ENCODE measurements at regions not wholly inside any gene's neighbourhood (a gene's known extent, or its start where the extent isn't known, plus 50 kb on each side); places are given as distances from the start of the nearest gene placed in this dataset.
A peak's percentile ranks its signal among the peaks of the same experiment; 100 is the strongest.
"Not testable (repeated sequence)": the region's sequence is repeated elsewhere in the genome, so short reads cannot be mapped to it uniquely, and the experiment has no call there.

DNA sequence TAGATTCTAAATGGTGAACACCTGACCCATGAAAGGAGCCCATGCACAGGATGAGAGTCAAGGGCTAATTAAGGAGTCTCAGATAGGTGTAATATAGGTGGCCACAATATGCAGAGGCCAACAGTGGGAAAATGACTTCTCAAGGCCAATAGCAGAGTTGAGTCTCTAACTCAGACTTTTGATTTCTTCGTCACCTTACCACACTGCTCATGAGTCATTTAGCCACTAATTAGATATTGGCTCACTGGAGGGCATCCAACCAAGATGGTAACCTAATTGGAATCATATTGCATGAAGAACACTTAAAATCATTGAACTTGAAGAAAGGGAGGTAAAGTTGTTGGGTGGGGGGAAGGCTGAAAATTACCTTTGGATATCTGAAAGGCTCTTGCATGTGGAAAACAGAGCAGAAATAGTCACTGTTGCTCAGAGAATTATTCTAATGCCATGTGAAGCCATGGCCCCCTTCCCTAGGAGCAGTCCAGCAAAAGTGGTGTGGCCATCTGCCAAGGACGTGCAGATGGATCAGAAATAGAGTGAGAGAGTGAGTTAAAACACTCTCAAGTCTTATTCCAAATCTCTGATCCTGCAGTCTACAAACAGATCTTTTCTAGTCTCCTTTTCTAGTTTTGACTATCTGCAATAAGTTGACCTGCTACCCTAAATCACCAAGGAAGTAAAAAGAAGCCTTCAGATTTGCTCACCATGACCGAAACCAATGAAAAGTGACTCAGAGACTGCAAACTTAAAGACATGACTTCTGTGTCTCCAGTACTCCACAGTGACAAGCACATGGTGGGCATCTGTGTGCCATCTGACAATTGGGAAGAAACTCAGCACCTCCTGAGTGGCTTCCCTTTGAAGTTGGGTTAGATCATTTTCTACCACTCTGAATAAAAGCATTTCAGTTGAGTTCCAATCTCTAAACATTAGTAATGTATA lies 93.9 kb upstream of the C1QTNF7 start:
- no peak overlapping the region for H2AFZ ChIP-seq (ENCODE audit: insufficient read depth, low read depth, low read length, poor library complexity, severe bottlenecking)
- Mint-ChIP-seq H3K36me3 (no peaks in the 10 kb centered on the region), H3K9me3 (peaks cover 0 to 7% (median 3%) of the 10 kb centered on the region in 7 donors), H3K27me3 (ENCODE audit: low read depth in 3 of 3) (peaks cover 0 to 3% (median 0%) of the 10 kb centered on the region in 3 donors), H3K4me1 (peaks cover 8% of the 10 kb centered on the region), H3K27ac (peak overlapping the region in 1 of 7 donors; percentile 23), H3K4me3 (no peak overlapping the region)
- no peak overlapping the region for H3K4me2 ChIP-seq (replicated peaks; ENCODE audit: extremely low read depth, low read length, poor library complexity, severe bottlenecking)
- no peak overlapping the region for H3K27ac ChIP-seq (ENCODE audit: low read depth in 1 of 2, low read length in 2 of 2)
- H3K4me1 ChIP-seq (ENCODE audit: control insufficient read depth in 1 of 2, insufficient read depth in 2 of 2, low read length in 2 of 2) = no peaks in the 10 kb centered on the region
- H3K9ac ChIP-seq (ENCODE audit: insufficient read depth, low read length, poor library complexity, severe bottlenecking) = no peak overlapping the region
- TF ChIP-seq CTCF (IDR thresholded peaks at IDR 0.05) = no peak
- no peaks in the 10 kb centered on the region for H4K20me1 ChIP-seq (ENCODE audit: insufficient read depth, low read length)
- 100% methylated on average over 1 of the region's 3 CpGs for WGBS (ENCODE audit: insufficient coverage)
- H3K4me3 ChIP-seq (replicated peaks in 1 of 3; ENCODE audit: low read depth in 2 of 3, low read length in 3 of 3) = no peak overlapping the region
- H3K79me2 ChIP-seq (ENCODE audit: insufficient read depth, low read length) = no peaks in the 10 kb centered on the region
- H3K27me3 ChIP-seq (ENCODE audit: control insufficient read depth in 2 of 2, insufficient read depth in 2 of 2, low read length in 2 of 2) = no peaks in the 10 kb centered on the region
- no peaks in the 10 kb centered on the region for H3K36me3 ChIP-seq (replicated peaks in 1 of 2; ENCODE audit: control insufficient read depth in 1 of 2, insufficient read depth in 2 of 2, low read length in 2 of 2)
- H3K9me3 ChIP-seq (replicated peaks in 1 of 2; ENCODE audit: control insufficient read depth in 1 of 2, insufficient read depth in 1 of 2, low read length in 2 of 2) = no peaks in the 10 kb centered on the region
- intact Hi-C loops (cut with micrococcal nuclease) = no loop called here
- no peak for DNase-seq

- H3K9me3 ChIP-seq (replicated peaks in 1 of 2; ENCODE audit: control insufficient read depth in 1 of 2, insufficient read depth in 1 of 2, low read length in 2 of 2) = no peaks in the 10 kb centered on the region
- Mint-ChIP-seq H3K4me3 (no peak overlapping the region), H3K4me1 (peaks cover 8% of the 10 kb centered on the region), H3K27me3 (ENCODE audit: low read depth in 3 of 3) (peaks cover 0 to 4% (median 2%) of the 10 kb centered on the region in 3 donors), H3K36me3 (no peaks in the 10 kb centered on the region), H3K9me3 (peaks cover 0 to 7% (median 3%) of the 10 kb centered on the region in 7 donors), H3K27ac (peak overlapping the region in 1 of 7 donors; percentile 37)
- H3K4me1 ChIP-seq (ENCODE audit: control insufficient read depth in 1 of 2, insufficient read depth in 2 of 2, low read length in 2 of 2) = no peaks in the 10 kb centered on the region
- no peak overlapping the region for H2AFZ ChIP-seq (ENCODE audit: insufficient read depth, low read depth, low read length, poor library complexity, severe bottlenecking)
- DNase-seq = peak in 1 of 3 donors; percentile 18
- 100% methylated on average over 1 of the region's 8 CpGs for WGBS (ENCODE audit: insufficient coverage)
- no peak overlapping the region for H3K4me3 ChIP-seq (replicated peaks in 1 of 3; ENCODE audit: low read depth in 2 of 3, low read length in 3 of 3)
- no peaks in the 10 kb centered on the region for H3K36me3 ChIP-seq (replicated peaks in 1 of 2; ENCODE audit: control insufficient read depth in 1 of 2, insufficient read depth in 2 of 2, low read length in 2 of 2)
- no peak overlapping the region for H3K27ac ChIP-seq (ENCODE audit: low read depth in 1 of 2, low read length in 2 of 2)
- H3K4me2 ChIP-seq (replicated peaks; ENCODE audit: extremely low read depth, low read length, poor library complexity, severe bottlenecking) = no peak overlapping the region
- H3K79me2 ChIP-seq (ENCODE audit: insufficient read depth, low read length) = no peaks in the 10 kb centered on the region
- no peak for TF ChIP-seq CTCF (IDR thresholded peaks at IDR 0.05)
- intact Hi-C loops (cut with micrococcal nuclease) = no loop called here
- H3K9ac ChIP-seq (ENCODE audit: insufficient read depth, low read length, poor library complexity, severe bottlenecking) = no peak overlapping the region
- no peaks in the 10 kb centered on the region for H4K20me1 ChIP-seq (ENCODE audit: insufficient read depth, low read length)
- H3K27me3 ChIP-seq (ENCODE audit: control insufficient read depth in 2 of 2, insufficient read depth in 2 of 2, low read length in 2 of 2) = no peaks in the 10 kb centered on the region
Measured at GRCh38 chr4:15336410-15337167, 91.2 kb upstream of the C1QTNF7 start.

DNA sequence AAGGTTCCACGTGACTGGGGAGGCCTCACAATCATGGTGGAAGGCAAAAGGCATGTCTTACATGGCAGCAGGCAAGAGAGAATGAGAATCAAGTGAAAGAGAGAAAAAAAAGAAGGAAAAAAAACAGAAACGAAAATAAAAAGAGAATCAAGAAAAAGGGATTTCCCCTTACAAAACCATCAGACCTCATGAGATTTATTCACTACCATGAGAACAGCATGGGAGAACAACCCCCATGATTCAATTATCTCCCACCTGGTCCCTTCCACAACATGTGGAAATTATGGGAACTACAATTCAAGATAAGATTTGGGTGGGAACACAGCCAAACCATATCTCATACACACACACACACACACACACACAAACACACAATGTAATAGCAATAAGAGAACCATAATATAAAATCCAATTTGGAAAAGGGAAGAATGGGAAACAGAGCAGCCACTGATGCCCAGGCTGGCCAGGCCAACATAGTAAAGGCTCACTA lies 90.6 kb upstream of the C1QTNF7 start:
- DNase-seq; H3K79me2 ChIP-seq (ENCODE audit: insufficient read depth, low read length); H3K36me3 Mint-ChIP-seq; H3K27ac ChIP-seq (ENCODE audit: low read depth in 1 of 2, low read length in 2 of 2); H3K4me3 Mint-ChIP-seq; H3K4me1 Mint-ChIP-seq; H3K4me3 ChIP-seq (replicated peaks in 1 of 3; ENCODE audit: low read depth in 2 of 3, low read length in 3 of 3); H3K27me3 ChIP-seq (ENCODE audit: control insufficient read depth in 2 of 2, insufficient read depth in 2 of 2, low read length in 2 of 2); H2AFZ ChIP-seq (ENCODE audit: insufficient read depth, low read depth, low read length, poor library complexity, severe bottlenecking); H3K9me3 ChIP-seq (replicated peaks in 1 of 2; ENCODE audit: control insufficient read depth in 1 of 2, insufficient read depth in 1 of 2, low read length in 2 of 2); H4K20me1 ChIP-seq (ENCODE audit: insufficient read depth, low read length); H3K4me1 ChIP-seq (ENCODE audit: control insufficient read depth in 1 of 2, insufficient read depth in 2 of 2, low read length in 2 of 2); H3K27me3 Mint-ChIP-seq (ENCODE audit: low read depth in 3 of 3); H3K9me3 Mint-ChIP-seq; H3K36me3 ChIP-seq (replicated peaks in 1 of 2; ENCODE audit: control insufficient read depth in 1 of 2, insufficient read depth in 2 of 2, low read length in 2 of 2); H3K4me2 ChIP-seq (replicated peaks; ENCODE audit: extremely low read depth, low read length, poor library complexity, severe bottlenecking); intact Hi-C loops (cut with micrococcal nuclease); H3K9ac ChIP-seq (ENCODE audit: insufficient read depth, low read length, poor library complexity, severe bottlenecking): not testable (repeated sequence)
- peak overlapping the region in 1 of 7 donors; percentile 37 for H3K27ac Mint-ChIP-seq
- WGBS (ENCODE audit: insufficient coverage) = 100% methylated on average over 1 of the region's 2 CpGs

Data from CD14-positive monocyte (primary cell).